Cardiac fibroblast (primary cell): ENCODE measurements at regions not wholly inside any gene's neighbourhood (a gene's known extent, or its start where the extent isn't known, plus 50 kb on each side); places are given as distances from the start of the nearest gene placed in this dataset.

Experiments used
- DNase-seq, 2 donors: peaks; one replicate each; pipeline versions ENCODE4 v3.0.0 to v3.0.0-alpha.2; 2010; ENCODE audit warnings: low read depth in 2 of 2
- H3K4me3 ChIP-seq, 2 donors: replicated peaks in 1 of 2; 1 replicate in 1 of 2; 2 replicates in 1 of 2; pipeline ENCODE4 v1.5.1; 2011; ENCODE audit warnings: low read depth in 2 of 2, low read length in 2 of 2, mild to moderate bottlenecking in 2 of 2, moderate library complexity in 1 of 2
- CTCF ChIP-seq: IDR thresholded peaks from one replicate; pipeline ENCODE4 v1.5.1; 2011; ENCODE audit warnings: low read depth, mild to moderate bottlenecking, low read length, inconsistent platforms

GRCh38 chrX:42456176-42456700, 321.7 kb downstream of the PPP1R2C start:
- no peak overlapping the region for H3K4me3 ChIP-seq
- no peak for TF ChIP-seq CTCF
- no peak for DNase-seq

- no peak for DNase-seq
- no peak overlapping the region for H3K4me3 ChIP-seq
- TF ChIP-seq CTCF = no peak
Measured at GRCh38 chrX:42450228-42450627, 327.7 kb downstream of the PPP1R2C start.

GRCh38 chrX:42443267-42443666, 334.7 kb downstream of the PPP1R2C start:
- no peak for DNase-seq
- no peak for TF ChIP-seq CTCF

GRCh38 chrX:42442745-42443144, 335.2 kb downstream of the PPP1R2C start:
- TF ChIP-seq CTCF = no peak
- DNase-seq = no peak
- no peak overlapping the region for H3K4me3 ChIP-seq

More at GRCh38 chrX:42443267-42443666, 334.7 kb downstream of the PPP1R2C start:
- H3K4me3 ChIP-seq = no peak overlapping the region

- no peak for DNase-seq
- no peak for TF ChIP-seq CTCF
- H3K4me3 ChIP-seq = no peak overlapping the region
Measured at GRCh38 chrX:42437211-42437610, 340.8 kb downstream of the PPP1R2C start.

GRCh38 chrX:42434458-42435166, 343.4 kb downstream of the PPP1R2C start:
- no peak for DNase-seq
- no peak for TF ChIP-seq CTCF
- H3K4me3 ChIP-seq = no peak overlapping the region
